Left lung (tissue), 4 donors: ENCODE measurements at regions not wholly inside any gene's neighbourhood (a gene's known extent, or its start where the extent isn't known, plus 50 kb on each side); places are given as distances from the start of the nearest gene placed in this dataset.

ENCODE experiments used
- ATAC-seq: fragments of 200-7000 bp; cut with Tn5 transposase; one replicate; pipeline ENCODE4 v1.9.1; 2020; ENCODE audit warnings: moderate library complexity
- DNase-seq, 4 donors: peaks; one replicate each; pipeline ENCODE4 v3.0.0-alpha.2; 2013 to 2020
- H3K27ac ChIP-seq, 2 donors: fragments of 200-600 bp; sonication (generic) in 1 of 2; one replicate each; pipeline versions ENCODE4 v1.5.0 to v1.8.0; 2020 to 2021
- H3K27me3 ChIP-seq, 2 donors: fragments of 200-600 bp; sonication (generic) in 1 of 2; one replicate each; pipeline versions ENCODE4 v1.5.0 to v1.8.0; 2020 to 2021
- H3K36me3 ChIP-seq, 2 donors: fragments of 200-600 bp; sonication (generic) in 1 of 2; one replicate each; pipeline versions ENCODE4 v1.5.0 to v1.8.0; 2020 to 2021
- H3K4me1 ChIP-seq, 2 donors: fragments of 200-600 bp; one replicate each; pipeline ENCODE4 v1.8.0; 2021
- H3K4me3 ChIP-seq, 2 donors: fragments of 200-600 bp; sonication (generic) in 1 of 2; one replicate each; pipeline versions ENCODE4 v1.5.0 to v1.8.0; 2020 to 2021; ENCODE audit warnings: mild to moderate bottlenecking in 1 of 2
- H3K9me3 ChIP-seq, 2 donors: fragments of 200-600 bp; sonication (generic) in 1 of 2; one replicate each; pipeline versions ENCODE4 v1.5.0 to v1.8.0; 2020 to 2021
- intact Hi-C, 2 donors: fragments of 100-400 bp; cut with DNase I; formaldehyde crosslinking; loops; one replicate each; pipeline versions ENCODE4 v1.11.2 to v1.14.2; 2022
- TF ChIP-seq, protein P1 (sequence below), 2 donors: fragments of 200-600 bp; sonication (generic) in 1 of 2; IDR thresholded peaks; one replicate each; pipeline versions ENCODE4 v1.5.0 to v1.8.0; 2021; ENCODE audit warnings: antibody characterized with exemption in 2 of 2
- donor health status: DM: no; HTN: yes; CAD: no.
- donor health status: DM: no; HTN: no; CAD: no.

GRCh38 chr7:22025075-22025474, 79.4 kb upstream of the CDCA7L start:
- no peaks in the 10 kb centered on the region for H3K4me1 ChIP-seq
- no peak for DNase-seq
- intact Hi-C loops: no loop called here
- no peak overlapping the region for H3K4me3 ChIP-seq
- no peaks in the 10 kb centered on the region for H3K36me3 ChIP-seq
- TF ChIP-seq, protein P1, sequence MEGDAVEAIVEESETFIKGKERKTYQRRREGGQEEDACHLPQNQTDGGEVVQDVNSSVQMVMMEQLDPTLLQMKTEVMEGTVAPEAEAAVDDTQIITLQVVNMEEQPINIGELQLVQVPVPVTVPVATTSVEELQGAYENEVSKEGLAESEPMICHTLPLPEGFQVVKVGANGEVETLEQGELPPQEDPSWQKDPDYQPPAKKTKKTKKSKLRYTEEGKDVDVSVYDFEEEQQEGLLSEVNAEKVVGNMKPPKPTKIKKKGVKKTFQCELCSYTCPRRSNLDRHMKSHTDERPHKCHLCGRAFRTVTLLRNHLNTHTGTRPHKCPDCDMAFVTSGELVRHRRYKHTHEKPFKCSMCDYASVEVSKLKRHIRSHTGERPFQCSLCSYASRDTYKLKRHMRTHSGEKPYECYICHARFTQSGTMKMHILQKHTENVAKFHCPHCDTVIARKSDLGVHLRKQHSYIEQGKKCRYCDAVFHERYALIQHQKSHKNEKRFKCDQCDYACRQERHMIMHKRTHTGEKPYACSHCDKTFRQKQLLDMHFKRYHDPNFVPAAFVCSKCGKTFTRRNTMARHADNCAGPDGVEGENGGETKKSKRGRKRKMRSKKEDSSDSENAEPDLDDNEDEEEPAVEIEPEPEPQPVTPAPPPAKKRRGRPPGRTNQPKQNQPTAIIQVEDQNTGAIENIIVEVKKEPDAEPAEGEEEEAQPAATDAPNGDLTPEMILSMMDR (IDR thresholded peaks at IDR 0.05): no peak
- no peaks in the 10 kb centered on the region for H3K9me3 ChIP-seq
- no peak for ATAC-seq
- no peak overlapping the region for H3K27ac ChIP-seq
- peaks cover 0 to 4% of the 10 kb centered on the region in 2 donors for H3K27me3 ChIP-seq

DNA sequence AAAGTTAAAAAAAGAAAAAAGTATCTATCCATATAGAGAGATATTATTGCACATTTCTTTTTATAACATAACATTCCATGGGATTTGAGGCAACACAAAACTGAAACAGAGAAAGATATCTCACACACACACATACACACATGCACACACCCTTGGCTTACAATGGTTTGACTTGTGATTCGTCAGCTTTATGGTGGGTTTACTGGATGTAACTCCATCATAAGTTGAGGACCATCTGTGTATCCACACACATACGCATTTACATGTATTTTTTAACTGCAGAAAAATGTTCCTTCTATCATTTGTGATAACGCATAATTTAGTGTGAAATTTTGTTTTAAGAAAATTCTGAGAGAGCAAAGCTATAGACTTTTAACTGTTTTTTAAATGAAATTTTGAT, 74.2 kb upstream of the CDCA7L start:
- TF ChIP-seq, protein P1 (IDR thresholded peaks at IDR 0.05): no peak
- Histone ChIP-seq H3K27me3 (peaks cover 0 to 4% of the 10 kb centered on the region in 2 donors), H3K4me1 (no peaks in the 10 kb centered on the region), H3K9me3 (no peaks in the 10 kb centered on the region), H3K27ac (no peak overlapping the region), H3K36me3 (no peaks in the 10 kb centered on the region), H3K4me3 (no peak overlapping the region)
- ATAC-seq (no peak), DNase-seq (no peak)
- intact Hi-C loops: no loop called here

GRCh38 chr7:22016507-22016906, 70.8 kb upstream of the CDCA7L start:
- no peak overlapping the region for H3K4me3 ChIP-seq
- DNase-seq (no peak), ATAC-seq (no peak)
- no peak overlapping the region for H3K27ac ChIP-seq
- H3K36me3 ChIP-seq: no peaks in the 10 kb centered on the region
- TF ChIP-seq, protein P1 (IDR thresholded peaks at IDR 0.05): no peak
- no peaks in the 10 kb centered on the region for H3K9me3 ChIP-seq
- no peaks in the 10 kb centered on the region for H3K27me3 ChIP-seq
- no peaks in the 10 kb centered on the region for H3K4me1 ChIP-seq
- intact Hi-C loops: no loop called here

DNA sequence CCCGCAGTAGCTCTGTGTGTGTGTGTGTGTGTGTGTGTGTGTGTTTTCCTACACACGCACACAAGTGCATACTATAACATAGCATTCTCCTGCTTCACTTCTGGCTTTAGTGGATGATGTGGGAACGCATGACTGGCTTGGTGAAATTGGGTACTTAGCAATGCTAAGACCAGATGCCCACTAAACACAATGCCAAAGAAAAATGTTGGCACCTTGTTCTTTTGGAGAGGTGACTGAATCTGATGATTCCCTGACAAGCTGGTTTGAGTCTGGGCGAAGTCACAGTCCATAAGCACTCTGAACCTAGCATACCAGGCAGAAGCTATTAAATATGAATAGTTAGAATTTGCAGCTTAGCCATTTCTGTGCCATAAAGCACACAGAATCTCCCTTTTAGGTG, 68.0 kb upstream of the CDCA7L start:
- no peak for ATAC-seq
- Histone ChIP-seq H3K9me3 (no peaks in the 10 kb centered on the region), H3K27me3 (no peaks in the 10 kb centered on the region), H3K4me3 (no peak overlapping the region), H3K27ac (no peak overlapping the region), H3K36me3 (no peaks in the 10 kb centered on the region), H3K4me1 (no peaks in the 10 kb centered on the region)
- intact Hi-C loops: no loop called here
- TF ChIP-seq, protein P1 (IDR thresholded peaks at IDR 0.05): no peak
- DNase-seq: no peak

DNA sequence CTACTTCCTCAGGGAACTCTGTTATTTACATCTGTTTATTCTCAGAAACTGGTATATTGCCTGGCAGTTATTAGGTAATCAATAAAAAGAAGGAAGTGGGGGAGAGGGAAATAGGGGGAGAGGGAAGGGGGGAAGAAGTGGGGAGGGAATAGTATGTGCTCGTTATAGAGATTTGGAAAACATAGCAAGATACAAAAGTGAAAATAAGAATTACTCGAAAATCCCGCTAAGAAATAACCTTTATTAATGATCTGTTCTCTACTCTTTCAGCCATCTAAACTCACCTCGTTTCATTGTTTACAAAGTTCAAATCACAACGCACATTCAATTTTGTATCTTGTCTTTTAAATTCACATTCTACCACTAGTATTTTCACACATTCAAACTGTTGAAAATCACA, 63.0 kb upstream of the CDCA7L start:
- Histone ChIP-seq H3K4me1 (no peaks in the 10 kb centered on the region), H3K27me3 (no peaks in the 10 kb centered on the region), H3K4me3 (no peak overlapping the region), H3K27ac (no peak overlapping the region), H3K36me3 (no peaks in the 10 kb centered on the region), H3K9me3 (no peaks in the 10 kb centered on the region)
- no peak for ATAC-seq
- intact Hi-C loops: no loop called here
- TF ChIP-seq, protein P1 (IDR thresholded peaks at IDR 0.05): no peak
- DNase-seq: no peak
